H1 (cell line): ENCODE measurements at regions not wholly inside any gene's neighbourhood (a gene's known extent, or its start where the extent isn't known, plus 50 kb on each side); places are given as distances from the start of the nearest gene placed in this dataset.

Experiments
- CTCF ChIA-PET: fragments of 300-600 bp; sonication (Branson Sonifier 250); formaldehyde crosslinking; loops from one replicate; lab custom pipeline; 2021; ENCODE audit not compliant: partially characterized antibody; lab: Charles Lee
- POLR2A ChIA-PET: fragments of 300-600 bp; sonication (Branson Sonifier 250); formaldehyde crosslinking; loops from one replicate; lab custom pipeline; 2021; ENCODE audit warnings: inconsistent platforms; ENCODE audit not compliant: partially characterized antibody; lab: Charles Lee
- DNase-seq, 2 experiments: peaks; one replicate each; pipeline versions ENCODE4 v3.0.0 to v3.0.0-alpha.2; 2010 to 2022; ENCODE audit warnings: low spot score in 2 of 2, low read depth in 1 of 2, mixed read lengths in 1 of 2
- FAIRE-seq: peaks from 2 replicates; lab custom pipeline; 2011; peaks lifted over from hg19 to GRCh38; lab: Jason Lieb, UNC
- H2AFZ ChIP-seq: 2 replicates; pipeline ENCODE4 v1.8.1; 2012; ENCODE audit warnings: low read length, inconsistent platforms
- H2AK5ac ChIP-seq: 2 replicates; pipeline ENCODE4 v1.6.1; 2013; ENCODE audit warnings: low read depth, low read length
- H2BK120ac ChIP-seq: replicated peaks from 2 replicates; pipeline ENCODE3; 2013; ENCODE audit warnings: low read depth, low read length, inconsistent platforms
- H2BK12ac ChIP-seq: 2 replicates; pipeline ENCODE4 v1.6.1; 2013; ENCODE audit warnings: low read depth, low read length
- H2BK15ac ChIP-seq: 2 replicates; pipeline ENCODE4 v1.6.1; 2013; ENCODE audit warnings: low read length
- H2BK20ac ChIP-seq: 2 replicates; pipeline ENCODE4 v1.6.1; 2013; ENCODE audit warnings: low read length
- H2BK5ac ChIP-seq: 2 replicates; pipeline ENCODE4 v1.6.1; 2013; ENCODE audit warnings: low read depth, low read length
- H3K14ac ChIP-seq: 2 replicates; pipeline ENCODE4 v1.6.1; 2013; ENCODE audit warnings: inconsistent platforms; ENCODE audit not compliant: insufficient read length
- H3K18ac ChIP-seq: 2 replicates; pipeline ENCODE4 v1.6.1; 2013; ENCODE audit warnings: low read length; ENCODE audit errors: extremely low read depth
- H3K23ac ChIP-seq: 2 replicates; pipeline ENCODE4 v1.6.1; 2013; ENCODE audit warnings: inconsistent platforms; ENCODE audit not compliant: insufficient read length
- H3K23me2 ChIP-seq: 2 replicates; pipeline ENCODE4 v1.6.1; 2013; ENCODE audit warnings: low read depth, low read length
- H3K27ac ChIP-seq: 2 replicates; pipeline ENCODE4 v1.6.1; 2011; ENCODE audit warnings: low read depth, low read length, inconsistent platforms
- H3K27me3 ChIP-seq, 4 experiments: replicated peaks in 1 of 4; 1 replicate in 1 of 4; 2 replicates in 3 of 4; pipeline versions ENCODE4 v1.6.1 to v1.8.1; 2011 to 2013; ENCODE audit warnings: low read length in 3 of 4, mild to moderate bottlenecking in 3 of 4, inconsistent platforms in 2 of 4, mixed read lengths in 2 of 4, moderate library complexity in 1 of 4; ENCODE audit not compliant: control insufficient read depth in 3 of 4, insufficient read depth in 3 of 4; ENCODE audit errors: extremely low read depth in 1 of 4
- H3K36me3 ChIP-seq, 4 experiments: 2 replicates each; pipeline versions ENCODE4 v1.6.1 to v1.8.1; 2011 to 2013; ENCODE audit warnings: mild to moderate bottlenecking in 4 of 4, low read length in 3 of 4, moderate library complexity in 2 of 4, control low read depth in 1 of 4, inconsistent platforms in 1 of 4; ENCODE audit not compliant: insufficient read depth in 4 of 4, control insufficient read depth in 2 of 4
- H3K4ac ChIP-seq: replicated peaks from 2 replicates; pipeline ENCODE3; 2013; ENCODE audit warnings: low read length, low read depth, mixed read lengths, inconsistent platforms; ENCODE audit not compliant: insufficient read length
- H3K4me1 ChIP-seq, 4 experiments: replicated peaks in 1 of 4; 1 replicate in 1 of 4; 2 replicates in 3 of 4; pipeline versions ENCODE4 v1.6.1 to v1.8.1; 2011 to 2013; ENCODE audit warnings: low read length in 3 of 4, inconsistent platforms in 2 of 4, mixed read lengths in 1 of 4; ENCODE audit not compliant: insufficient read depth in 4 of 4, control insufficient read depth in 3 of 4
- H3K4me2 ChIP-seq, 2 experiments: 2 replicates each; pipeline versions ENCODE4 v1.6.1 to v1.8.1; 2011 to 2013; ENCODE audit warnings: low read depth in 2 of 2, low read length in 2 of 2, control low read depth in 1 of 2, inconsistent platforms in 1 of 2, mild to moderate bottlenecking in 1 of 2; ENCODE audit not compliant: insufficient read depth in 1 of 2
- H3K4me3 ChIP-seq, 4 experiments: fragments of 200-600, 300-600 bp in 1 of 4; sonication (generic), shearing (Covaris generic), sonication (Bioruptor Twin) in 1 of 4; 2 replicates each; pipeline versions ENCODE4 v1.5.1 to v1.8.1; 2011 to 2016; ENCODE audit warnings: low read length in 4 of 4, low read depth in 3 of 4, control low read depth in 2 of 4, inconsistent platforms in 2 of 4, mild to moderate bottlenecking in 2 of 4, mixed read lengths in 1 of 4, moderate library complexity in 1 of 4; ENCODE audit not compliant: insufficient read depth in 2 of 4; ENCODE audit errors: extremely low read depth in 1 of 4
- H3K56ac ChIP-seq: replicated peaks from 2 replicates; pipeline ENCODE3; 2013; ENCODE audit warnings: low read depth, mild to moderate bottlenecking, mixed read lengths, low read length, inconsistent platforms; ENCODE audit not compliant: insufficient read length
- H3K79me1 ChIP-seq: 2 replicates; pipeline ENCODE4 v1.6.1; 2013; ENCODE audit warnings: low read depth, low read length, control low read depth
- H3K79me2 ChIP-seq, 2 experiments: 2 replicates each; pipeline versions ENCODE4 v1.6.1 to v1.8.1; 2012 to 2013; ENCODE audit warnings: low read length in 2 of 2, mild to moderate bottlenecking in 2 of 2, inconsistent platforms in 1 of 2; ENCODE audit not compliant: insufficient read depth in 2 of 2, control insufficient read depth in 1 of 2
- H3K9ac ChIP-seq, 4 experiments: replicated peaks in 1 of 4; 1 replicate in 1 of 4; 2 replicates in 3 of 4; pipeline versions ENCODE4 v1.6.1 to v1.8.1; 2011 to 2013; ENCODE audit warnings: low read depth in 3 of 4, low read length in 3 of 4, control low read depth in 2 of 4, mild to moderate bottlenecking in 2 of 4, moderate library complexity in 2 of 4, inconsistent platforms in 1 of 4; ENCODE audit errors: extremely low read depth in 1 of 4
- H3K9me3 ChIP-seq, 2 experiments: 2 replicates each; pipeline versions ENCODE4 v1.6.1 to v1.8.1; 2012 to 2013; ENCODE audit warnings: mild to moderate bottlenecking in 2 of 2, moderate library complexity in 2 of 2, control low read depth in 1 of 2, inconsistent platforms in 1 of 2, low read depth in 1 of 2, low read length in 1 of 2, mixed read lengths in 1 of 2; ENCODE audit not compliant: insufficient read depth in 2 of 2
- H4K20me1 ChIP-seq, 2 experiments: replicated peaks in 1 of 2; 2 replicates each; pipeline versions ENCODE3 to v1.8.1; 2011 to 2013; ENCODE audit warnings: inconsistent platforms in 2 of 2, low read length in 2 of 2, mild to moderate bottlenecking in 1 of 2; ENCODE audit not compliant: insufficient read depth in 2 of 2, control insufficient read depth in 1 of 2
- H4K5ac ChIP-seq: 2 replicates; pipeline ENCODE4 v1.6.1; 2013; ENCODE audit warnings: low read length, low read depth, mixed read lengths, inconsistent platforms; ENCODE audit not compliant: insufficient read length
- H4K8ac ChIP-seq: 2 replicates; pipeline ENCODE4 v1.8.0; 2013; ENCODE audit warnings: mild to moderate bottlenecking, moderate library complexity, low read length, inconsistent platforms; ENCODE audit not compliant: insufficient read depth; ENCODE audit errors: extremely low read depth
- H4K91ac ChIP-seq: replicated peaks from 2 replicates; pipeline ENCODE3; 2013; ENCODE audit warnings: low read length, mixed read lengths, inconsistent platforms; ENCODE audit not compliant: insufficient read length
- BACH1 ChIP-seq: IDR thresholded peaks from 2 replicates; pipeline ENCODE4 v1.6.1; 2012; ENCODE audit warnings: low read length, improper control_type of control experiment
- EZH2 ChIP-seq: fragments of 200-600 bp; sonication (generic); IDR thresholded peaks from 2 replicates; pipeline ENCODE4 v1.7.1; 2012; ENCODE audit warnings: low read depth, mild to moderate bottlenecking, moderate library complexity, low read length, inconsistent platforms; ENCODE audit not compliant: severe bottlenecking
- MAFK ChIP-seq: IDR thresholded peaks from 2 replicates; pipeline ENCODE4 v1.6.1; 2012; ENCODE audit warnings: low read depth, mild to moderate bottlenecking, improper control_type of control experiment, low read length
- POU5F1 ChIP-seq: IDR thresholded peaks from 2 replicates; pipeline ENCODE4 v1.6.1; 2011; ENCODE audit warnings: low read depth, mild to moderate bottlenecking, low read length, moderate library complexity
- SIRT6 ChIP-seq: IDR thresholded peaks from one replicate; pipeline ENCODE4 v1.7.1; 2012; ENCODE audit warnings: low read length, inconsistent platforms
- SUZ12 ChIP-seq: fragments of 200-600 bp; sonication (generic); IDR thresholded peaks from 2 replicates; pipeline ENCODE4 v1.6.1; 2012; ENCODE audit warnings: mild to moderate bottlenecking, inconsistent platforms, low read length, moderate library complexity, mixed read lengths
- TAF7 ChIP-seq: optimal IDR thresholded peaks from 2 replicates; pipeline ENCODE3; 2011; ENCODE audit warnings: low read depth, mild to moderate bottlenecking, inconsistent platforms, low read length, moderate library complexity, borderline replicate concordance
- YY1 ChIP-seq: IDR thresholded peaks from 2 replicates; pipeline ENCODE4 v1.6.1; 2011; ENCODE audit warnings: low read depth, mild to moderate bottlenecking, low read length
- WGBS, 2 experiments: shearing (Covaris generic) in 1 of 2; methylation state at CpG; one replicate each; pipeline versions ENCODE4 v1.1.6 to v1.1.7; 2013 to 2015; ENCODE audit warnings: low lambda C conversion rate in 2 of 2, mixed read lengths in 2 of 2, inconsistent platforms in 1 of 2, low coverage in 1 of 2, missing lambda C conversion rate in 1 of 2; ENCODE audit not compliant: insufficient replicate concordance in 2 of 2, insufficient coverage in 1 of 2, insufficient read length in 1 of 2; ENCODE audit errors: extremely low coverage in 1 of 2, missing lambda C conversion rate in 1 of 2; 5-methylcytosine and 5-hydroxymethylcytosine counted together

DNA sequence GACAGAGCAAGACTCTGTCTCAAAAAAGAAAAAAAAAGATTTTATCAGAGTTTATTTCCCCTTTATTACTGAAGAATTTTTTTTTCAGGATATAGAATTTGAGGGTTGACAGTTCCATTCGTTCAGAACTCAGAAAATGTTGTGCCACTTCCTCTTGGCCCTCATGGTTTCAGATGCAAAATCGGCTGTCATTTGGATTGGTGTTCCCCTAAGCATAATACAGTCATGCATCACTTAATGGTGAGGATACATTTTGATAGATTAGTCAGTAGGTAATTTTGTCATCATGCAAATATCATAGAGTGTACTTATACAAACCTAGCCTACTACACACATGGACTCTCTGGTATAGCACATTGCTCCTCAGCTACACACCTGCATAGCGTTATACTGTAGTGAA is 263.9 kb upstream of the RTL1 start:
- no peaks in the 10 kb centered on the region for H3K79me1 ChIP-seq
- no peak overlapping the region for H3K9ac ChIP-seq
- H4K20me1 ChIP-seq: no peaks in the 10 kb centered on the region
- H2BK15ac ChIP-seq: no peak overlapping the region
- no peaks in the 10 kb centered on the region for H3K27me3 ChIP-seq
- no peak overlapping the region for H3K4ac ChIP-seq
- H3K18ac ChIP-seq: no peak overlapping the region
- H3K14ac ChIP-seq: no peak overlapping the region
- no peak overlapping the region for H3K23ac ChIP-seq
- H2BK12ac ChIP-seq: no peak overlapping the region
- H2AFZ ChIP-seq: no peak overlapping the region
- H3K4me1 ChIP-seq: no peaks in the 10 kb centered on the region
- DNase-seq (no peak), FAIRE-seq (no peak)
- H3K4me3 ChIP-seq: no peak overlapping the region
- peaks cover 16 to 17% of the 10 kb centered on the region in 2 experiments; a peak in 2 of 4 replicates for H3K9me3 ChIP-seq
- no peak overlapping the region for H2BK20ac ChIP-seq
- H3K27ac ChIP-seq: no peak overlapping the region
- no peak overlapping the region for H2BK5ac ChIP-seq
- H4K5ac ChIP-seq: no peak overlapping the region
- WGBS, 2 experiments: 94% methylated on average over 3 of the region's 3 CpGs; no CpG with 5 or more reads in 1 of the 2 experiments
- no peak overlapping the region for H3K56ac ChIP-seq
- CTCF ChIA-PET: no interaction called here
- H3K79me2 ChIP-seq: no peaks in the 10 kb centered on the region
- POLR2A ChIA-PET: no interaction called here
- H2AK5ac ChIP-seq: no peak overlapping the region
- no peak overlapping the region for H4K91ac ChIP-seq
- no peaks in the 10 kb centered on the region for H3K36me3 ChIP-seq
- no peak overlapping the region for H3K4me2 ChIP-seq
- H3K23me2 ChIP-seq: no peaks in the 10 kb centered on the region
- no peak overlapping the region for H2BK120ac ChIP-seq
- H4K8ac ChIP-seq: no peak overlapping the region
- TF ChIP-seq EZH2: no peak
- no peak for TF ChIP-seq SIRT6
- no peak for TF ChIP-seq TAF7
- no peak for TF ChIP-seq SUZ12
- no peak for TF ChIP-seq BACH1
- no peak for TF ChIP-seq MAFK
- no peak for TF ChIP-seq YY1
- TF ChIP-seq POU5F1: no peak
